AG04449 (cell line): ENCODE measurements at regions not wholly inside any gene's neighbourhood (a gene's known extent, or its start where the extent isn't known, plus 50 kb on each side); places are given as distances from the start of the nearest gene placed in this dataset.

Experiments used
- CTCF ChIA-PET: fragments of 350-600 bp; formaldehyde crosslinking; extraction: SDS; loops from one replicate; lab custom pipeline; 2021; ENCODE audit warnings: antibody characterized with exemption; lab: Yijun Ruan, JAX
- POLR2A ChIA-PET: fragments of 400-600, 350-600 bp; formaldehyde crosslinking; extraction: SDS; loops from one replicate; lab custom pipeline; 2020; ENCODE audit warnings: antibody characterized with exemption, inconsistent platforms; lab: Yijun Ruan, JAX
- DNase-seq: peaks from one replicate; pipeline ENCODE4 v3.0.0-alpha.2; 2010; ENCODE audit warnings: low read depth, low spot score
- H3K4me3 ChIP-seq: 2 replicates; pipeline ENCODE4 v1.5.1; 2011; ENCODE audit warnings: low read depth, mild to moderate bottlenecking, control low read depth, low read length
- CTCF ChIP-seq: IDR thresholded peaks from one replicate; pipeline ENCODE4 v1.5.1; 2011; ENCODE audit warnings: mild to moderate bottlenecking, moderate library complexity, low read length, control low read depth, inconsistent platforms; ENCODE audit not compliant: insufficient read depth; ENCODE audit errors: missing control alignments

- ChIA-PET POLR2A (no interaction called here), CTCF (interaction anchor here (0.9 to 1.4 kb wide), 4 partner anchors 31 to 431 kb away, joined by 3 to 4 read pairs (median 4); no protein-coding TSS in a partner anchor)
- no peak overlapping the region for H3K4me3 ChIP-seq
- peak; percentile 2 for TF ChIP-seq CTCF
- no peak for DNase-seq
These were observed 343.7 kb upstream of the KCNN2 start for GRCh38 chr5:114018186-114018585.

DNA sequence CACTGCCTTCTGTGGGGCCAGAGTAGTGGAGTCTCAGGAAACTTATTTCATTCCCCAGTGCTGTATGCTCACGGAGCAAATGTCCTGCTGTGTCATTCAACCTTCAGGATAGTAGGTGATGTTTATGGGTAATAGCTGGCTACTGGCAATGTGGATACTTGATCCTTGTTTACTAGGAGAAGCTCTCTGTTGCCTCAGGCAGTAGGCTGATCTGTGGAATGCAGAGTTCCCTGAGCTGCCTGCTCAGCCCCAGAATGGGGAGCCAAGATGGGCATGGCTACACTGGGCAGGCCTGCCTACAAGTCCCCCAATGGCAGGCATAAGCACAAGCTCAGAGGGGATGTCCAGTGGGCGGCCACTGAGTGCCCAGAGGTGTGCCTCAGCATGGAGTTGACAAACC is 323.1 kb upstream of the KCNN2 start:
- H3K4me3 ChIP-seq: no peak overlapping the region
- POLR2A ChIA-PET: no interaction called here
- no peak for TF ChIP-seq CTCF
- DNase-seq: no peak
- CTCF ChIA-PET: no interaction called here

- TF ChIP-seq CTCF: no peak
- CTCF ChIA-PET: no interaction called here
- POLR2A ChIA-PET: no interaction called here
- DNase-seq: no peak
- H3K4me3 ChIP-seq: no peak overlapping the region
These were observed 311.8 kb upstream of the KCNN2 start for GRCh38 chr5:114050087-114050486.

DNA sequence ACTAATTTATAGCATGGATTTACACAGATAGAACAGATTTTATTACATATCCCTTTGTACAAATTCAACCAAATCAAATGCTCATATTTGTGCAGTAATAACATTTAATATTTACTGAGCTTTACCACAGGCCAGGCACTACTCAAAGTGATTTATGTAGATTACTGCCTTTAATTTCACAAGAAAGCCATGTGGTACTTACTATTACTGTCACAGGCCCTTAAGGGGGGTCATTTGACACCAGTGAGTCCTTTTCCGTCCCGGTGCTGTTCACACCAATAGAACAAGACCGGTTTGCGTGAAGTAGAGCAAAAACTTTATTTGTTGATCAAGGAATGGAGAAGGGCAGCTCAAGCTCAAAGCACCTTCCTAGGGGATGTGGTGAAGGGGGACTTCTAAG is 308.5 kb upstream of the KCNN2 start:
- POLR2A ChIA-PET: no interaction called here
- CTCF ChIA-PET: interaction anchor here (0.8 kb wide), 1 partner anchor 305 kb away, joined by 3 read pairs; no protein-coding TSS in a partner anchor
- H3K4me3 ChIP-seq: no peak overlapping the region
- TF ChIP-seq CTCF: no peak
- no peak for DNase-seq

DNA sequence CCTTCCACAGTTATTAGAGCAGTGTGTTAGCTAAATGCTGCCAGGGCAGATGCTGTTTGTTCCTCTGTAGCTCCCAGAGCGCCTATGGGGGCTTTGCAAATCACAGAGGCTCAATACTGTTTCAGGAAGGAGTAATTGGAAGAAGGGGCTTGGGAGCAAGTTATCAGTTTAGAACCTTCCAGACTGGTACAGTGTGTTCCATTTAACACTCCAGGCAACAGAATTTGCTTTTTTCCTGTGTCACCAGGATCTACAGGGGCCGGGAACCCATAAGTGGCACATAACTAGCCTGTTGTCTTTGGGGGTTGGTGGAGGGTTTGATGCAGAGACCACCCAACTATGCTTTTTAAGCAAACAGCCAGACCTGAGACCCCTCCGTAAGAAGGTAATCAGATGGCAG is 307.3 kb upstream of the KCNN2 start:
- CTCF ChIA-PET: interaction anchor here (0.8 kb wide), 1 partner anchor 394 kb away, joined by 3 read pairs; no protein-coding TSS in a partner anchor
- no peak for DNase-seq
- TF ChIP-seq CTCF: no peak
- POLR2A ChIA-PET: interaction anchor here (0.6 kb wide), 2 partner anchors 372 to 396 kb away, joined by 3 read pairs; no protein-coding TSS in a partner anchor
- no peak overlapping the region for H3K4me3 ChIP-seq

DNA sequence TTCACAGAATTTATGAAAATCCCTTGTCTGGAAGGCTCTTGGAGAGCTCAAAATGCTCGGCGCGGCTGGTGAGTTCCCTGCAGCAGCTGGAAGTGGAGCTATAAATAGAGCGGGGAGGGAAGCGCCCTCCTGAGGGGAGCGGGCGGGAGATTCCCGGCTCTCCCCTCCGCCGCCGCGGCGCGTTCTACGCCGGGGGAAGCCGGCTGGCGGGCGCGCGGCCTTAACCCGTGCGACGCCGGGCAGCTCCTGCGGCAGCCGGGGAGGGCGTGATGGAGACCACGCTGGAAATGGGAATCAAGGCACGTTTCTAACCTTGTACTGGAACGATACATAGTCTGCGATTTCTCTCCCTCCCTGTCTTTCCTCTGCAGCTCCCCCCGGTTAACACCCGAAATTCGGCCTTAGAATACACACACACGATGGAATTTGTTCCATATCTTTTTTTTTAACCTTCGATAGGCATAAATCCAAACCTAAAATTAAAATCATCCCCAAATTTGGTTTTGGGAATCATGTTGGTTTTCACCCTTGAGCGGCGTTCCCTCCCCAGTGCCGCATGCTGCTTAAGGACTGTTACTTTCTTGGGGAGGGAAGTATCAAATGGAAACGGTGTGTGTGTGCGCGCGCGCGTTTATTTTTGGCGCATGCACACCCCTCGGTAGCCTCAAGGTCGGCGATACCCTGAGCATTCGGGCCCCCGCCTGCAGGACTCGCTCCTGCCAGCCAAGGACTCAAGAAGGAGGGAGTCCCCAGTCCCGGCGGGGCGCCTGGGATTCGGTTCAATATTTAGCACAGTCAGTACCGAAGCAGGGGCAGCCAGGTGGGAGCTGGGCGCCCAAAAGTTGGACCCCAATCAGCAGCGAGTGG is 306.3 kb upstream of the KCNN2 start:
- no peak for DNase-seq
- peak overlapping the region; percentile 52 for H3K4me3 ChIP-seq
- POLR2A ChIA-PET: interaction anchor here (0.6 kb wide), 2 partner anchors 373 to 395 kb away, joined by 3 read pairs; no protein-coding TSS in a partner anchor
- peak; percentile 22 for TF ChIP-seq CTCF
- CTCF ChIA-PET: interaction anchor here (0.8 kb wide), 2 partner anchors 328 to 393 kb away, joined by 3 read pairs; no protein-coding TSS in a partner anchor
